Body of pancreas (tissue), 4 donors: ENCODE measurements at regions not wholly inside any gene's neighbourhood (a gene's known extent, or its start where the extent isn't known, plus 50 kb on each side); places are given as distances from the start of the nearest gene placed in this dataset.

Source experiments
- POLR2A ChIP-seq, 3 donors: fragments of 450-650 bp; IDR thresholded peaks; one replicate each; pipeline ENCODE4 v1.6.1; 2016; ENCODE audit warnings: antibody characterized with exemption in 3 of 3, mild to moderate bottlenecking in 2 of 3
- TF ChIP-seq, protein P1 (sequence below), 7 experiments: fragments of 450-650 bp in 4 of 7; fragments of 200-600 bp in 3 of 7; sonication (generic) in 3 of 7; IDR thresholded peaks; one replicate each; pipeline ENCODE4 v1.5.1; 2016 to 2019; ENCODE audit warnings: antibody characterized with exemption in 7 of 7

DNA sequence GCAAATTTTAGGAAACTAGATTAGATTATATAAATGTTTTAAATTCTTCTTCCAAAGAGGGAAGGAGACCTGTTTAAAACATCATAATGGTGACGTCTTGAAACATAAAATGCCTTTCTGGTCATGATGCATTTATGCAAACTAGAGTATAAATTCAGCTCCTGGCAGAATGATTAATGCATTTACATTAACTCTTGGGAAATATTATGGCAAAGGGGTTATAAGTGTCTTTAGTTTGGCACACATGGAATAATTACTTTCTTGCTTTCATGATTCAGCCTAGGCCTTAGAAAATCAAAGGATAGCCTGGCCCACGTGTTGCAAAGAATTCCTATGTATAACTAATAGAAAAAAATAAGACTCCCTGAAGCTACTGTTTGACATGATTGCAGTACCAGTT is 639.2 kb downstream of the RFPL4B start:
- TF ChIP-seq, protein P1, sequence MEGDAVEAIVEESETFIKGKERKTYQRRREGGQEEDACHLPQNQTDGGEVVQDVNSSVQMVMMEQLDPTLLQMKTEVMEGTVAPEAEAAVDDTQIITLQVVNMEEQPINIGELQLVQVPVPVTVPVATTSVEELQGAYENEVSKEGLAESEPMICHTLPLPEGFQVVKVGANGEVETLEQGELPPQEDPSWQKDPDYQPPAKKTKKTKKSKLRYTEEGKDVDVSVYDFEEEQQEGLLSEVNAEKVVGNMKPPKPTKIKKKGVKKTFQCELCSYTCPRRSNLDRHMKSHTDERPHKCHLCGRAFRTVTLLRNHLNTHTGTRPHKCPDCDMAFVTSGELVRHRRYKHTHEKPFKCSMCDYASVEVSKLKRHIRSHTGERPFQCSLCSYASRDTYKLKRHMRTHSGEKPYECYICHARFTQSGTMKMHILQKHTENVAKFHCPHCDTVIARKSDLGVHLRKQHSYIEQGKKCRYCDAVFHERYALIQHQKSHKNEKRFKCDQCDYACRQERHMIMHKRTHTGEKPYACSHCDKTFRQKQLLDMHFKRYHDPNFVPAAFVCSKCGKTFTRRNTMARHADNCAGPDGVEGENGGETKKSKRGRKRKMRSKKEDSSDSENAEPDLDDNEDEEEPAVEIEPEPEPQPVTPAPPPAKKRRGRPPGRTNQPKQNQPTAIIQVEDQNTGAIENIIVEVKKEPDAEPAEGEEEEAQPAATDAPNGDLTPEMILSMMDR (IDR thresholded peaks at IDR 0.05) = no peak
- TF ChIP-seq POLR2A (IDR thresholded peaks at IDR 0.05) = no peak
